Endothelial cell of umbilical vein (primary cell): ENCODE measurements at regions not wholly inside any gene's neighbourhood (a gene's known extent, or its start where the extent isn't known, plus 50 kb on each side); places are given as distances from the start of the nearest gene placed in this dataset.

ENCODE experiments used
- BruUV-seq: library from RNA; stranded (reverse); fragments of 400-500 nt; replicated peaks from 2 replicates; lab custom pipeline; 2021; lab: Mats Ljungman, UMichigan
- CTCF ChIA-PET: fragments of 300-600, 350-600 bp; sonication (Branson Sonifier 250); formaldehyde crosslinking; loops from one replicate; lab custom pipeline; 2021; ENCODE audit warnings: antibody characterized with exemption, inconsistent platforms; lab: Charles Lee
- POLR2A ChIA-PET: fragments of 300-600, 350-600 bp; sonication (Branson Sonifier 250); formaldehyde crosslinking; loops from one replicate; lab custom pipeline; 2021; ENCODE audit warnings: antibody characterized with exemption, inconsistent platforms; lab: Charles Lee
- DNase-seq: peaks from one replicate; pipeline ENCODE4 v3.0.0-alpha.2; 2011; ENCODE audit warnings: low read depth, low spot score
- FAIRE-seq: peaks from 2 replicates; lab custom pipeline; 2011; peaks lifted over from hg19 to GRCh38; lab: Jason Lieb, UNC
- H2AFZ ChIP-seq: 2 replicates; pipeline ENCODE4 v1.6.0; 2012; ENCODE audit warnings: low read depth, low read length, control low read depth, inconsistent platforms
- H3K27ac ChIP-seq: 2 replicates; pipeline ENCODE4 v1.5.1; 2011; ENCODE audit warnings: low read depth, mild to moderate bottlenecking, control low read depth, low read length, moderate library complexity; ENCODE audit not compliant: insufficient read depth
- H3K27me3 ChIP-seq, 2 experiments: 2 replicates each; pipeline versions ENCODE4 v1.6.0 to v1.6.1; 2011; ENCODE audit warnings: low read length in 2 of 2, mixed read lengths in 1 of 2; ENCODE audit not compliant: control insufficient read depth in 2 of 2, insufficient read depth in 2 of 2
- H3K36me3 ChIP-seq, 2 experiments: 2 replicates in 1 of 2; 3 replicates in 1 of 2; pipeline ENCODE4 v1.5.1; 2011; ENCODE audit warnings: low read length in 2 of 2, mild to moderate bottlenecking in 1 of 2, moderate library complexity in 1 of 2; ENCODE audit not compliant: control insufficient read depth in 2 of 2, insufficient read depth in 2 of 2; ENCODE audit errors: extremely low read depth in 1 of 2
- H3K4me1 ChIP-seq: 3 replicates; pipeline ENCODE4 v1.5.1; 2011; ENCODE audit warnings: mild to moderate bottlenecking, low read length; ENCODE audit not compliant: control insufficient read depth, insufficient read depth; ENCODE audit errors: extremely low read depth
- H3K4me2 ChIP-seq: 2 replicates; pipeline ENCODE4 v1.6.1; 2011; ENCODE audit warnings: low read length, control low read depth, mixed read lengths; ENCODE audit not compliant: insufficient read depth
- H3K4me3 ChIP-seq, 3 experiments: fragments of 200-600 bp in 1 of 3; sonication (generic), shearing (Covaris generic) in 1 of 3; replicated peaks in 1 of 3; 2 replicates each; pipeline ENCODE4 v1.5.1; 2011 to 2016; ENCODE audit warnings: control low read depth in 3 of 3, low read length in 3 of 3, mild to moderate bottlenecking in 2 of 3, inconsistent platforms in 1 of 3, low read depth in 1 of 3, moderate library complexity in 1 of 3; ENCODE audit not compliant: insufficient read depth in 1 of 3
- H3K79me2 ChIP-seq: 2 replicates; pipeline ENCODE4 v1.6.0; 2012; ENCODE audit warnings: low read length, inconsistent platforms; ENCODE audit not compliant: control insufficient read depth, insufficient read depth
- H3K9ac ChIP-seq: replicated peaks from 2 replicates; pipeline ENCODE3; 2011; ENCODE audit warnings: low read length, control low read depth; ENCODE audit not compliant: insufficient read depth; ENCODE audit errors: extremely low read depth
- H3K9me1 ChIP-seq: replicated peaks from 3 replicates; pipeline ENCODE4 v1.6.0; 2011; ENCODE audit warnings: mild to moderate bottlenecking, low read length; ENCODE audit not compliant: control insufficient read depth, insufficient read depth; ENCODE audit errors: extremely low read depth
- H3K9me3 ChIP-seq: replicated peaks from 2 replicates; pipeline ENCODE4 v1.5.1; 2012; ENCODE audit warnings: low read length, inconsistent platforms; ENCODE audit not compliant: control insufficient read depth, insufficient read depth
- H4K20me1 ChIP-seq: replicated peaks from 2 replicates; pipeline ENCODE3; 2011; ENCODE audit warnings: mild to moderate bottlenecking, low read length; ENCODE audit not compliant: control insufficient read depth, insufficient read depth; ENCODE audit errors: extremely low read depth
- CTCF ChIP-seq, 2 donors: IDR thresholded peaks; 1 replicate in 1 of 2; 2 replicates in 1 of 2; pipeline ENCODE4 v1.5.1; 2011; ENCODE audit warnings: low read length in 2 of 2, mild to moderate bottlenecking in 2 of 2, moderate library complexity in 2 of 2, control low read depth in 1 of 2, inconsistent platforms in 1 of 2, low read depth in 1 of 2; ENCODE audit not compliant: insufficient read depth in 1 of 2; ENCODE audit errors: extremely low read depth in 1 of 2
- EZH2 ChIP-seq: IDR thresholded peaks from 2 replicates; pipeline ENCODE4 v1.6.1; 2012; ENCODE audit warnings: borderline replicate concordance, low read depth, mild to moderate bottlenecking, moderate library complexity, low read length, inconsistent platforms; ENCODE audit not compliant: severe bottlenecking
- FOS ChIP-seq: IDR thresholded peaks from 2 replicates; pipeline ENCODE4 v1.6.1; 2011; ENCODE audit warnings: mild to moderate bottlenecking, low read length, moderate library complexity, borderline replicate concordance; ENCODE audit not compliant: insufficient read depth
- GATA2 ChIP-seq: IDR thresholded peaks from 2 replicates; pipeline ENCODE4 v1.7.0; 2011; ENCODE audit warnings: low read depth, mild to moderate bottlenecking, moderate library complexity, mixed read lengths, low read length; ENCODE audit not compliant: insufficient read length, insufficient read depth
- JUN ChIP-seq: IDR thresholded peaks from 2 replicates; pipeline ENCODE4 v1.6.1; 2011; ENCODE audit warnings: borderline replicate concordance, low read depth; ENCODE audit not compliant: insufficient read length, insufficient read depth
- MAX ChIP-seq: IDR thresholded peaks from 2 replicates; pipeline ENCODE4 v1.6.1; 2011; ENCODE audit not compliant: insufficient read depth, insufficient read length
- MYC ChIP-seq: IDR thresholded peaks from one replicate; pipeline ENCODE4 v1.6.1; 2011; ENCODE audit warnings: mild to moderate bottlenecking, low read depth, low read length
- POLR2A ChIP-seq: IDR thresholded peaks from 2 replicates; pipeline ENCODE4 v1.6.1; 2012; ENCODE audit warnings: low read depth, mild to moderate bottlenecking, control low read depth, low read length
- POLR2AphosphoS5 ChIP-seq: IDR thresholded peaks from 2 replicates; pipeline ENCODE4 v1.6.1; 2012; ENCODE audit warnings: low read depth, mild to moderate bottlenecking, control low read depth, low read length, moderate library complexity; ENCODE audit not compliant: insufficient read depth
- dilution Hi-C: fragments of 300-500 bp; cut with MboI; formaldehyde crosslinking; loops from one replicate; pipeline ENCODE4 v1.15.0; 2019; ENCODE audit warnings: low sequenced_read_pairs; ENCODE audit not compliant: extremely low pct_ligation_motif_present
- intact Hi-C: fragments of 100-400 bp; cut with micrococcal nuclease; formaldehyde crosslinking; loops from one replicate; pipeline ENCODE4 v1.10.0; 2022

- no peak for TF ChIP-seq POLR2A
- TF ChIP-seq JUN = no peak
- TF ChIP-seq MAX = no peak
- TF ChIP-seq CTCF (IDR thresholded peaks at IDR 0.05; ENCODE audit: extremely low read depth in 1 of 2, insufficient read depth in 1 of 2, low read depth in 1 of 2, low read length in 2 of 2) = no peak
- no peak for TF ChIP-seq POLR2AphosphoS5
- TF ChIP-seq FOS = no peak
- DNase-seq (no peak), FAIRE-seq (no peak)
- H3K27me3 ChIP-seq = no peaks in the 10 kb centered on the region
- H4K20me1 ChIP-seq = no peaks in the 10 kb centered on the region
- H3K79me2 ChIP-seq = no peaks in the 10 kb centered on the region
- dilution Hi-C loops = no loop called here
- POLR2A ChIA-PET = no interaction called here
- no peak overlapping the region for H2AFZ ChIP-seq
- no peak overlapping the region for H3K27ac ChIP-seq
- CTCF ChIA-PET = no interaction called here
- H3K9me1 ChIP-seq = no peaks in the 10 kb centered on the region
- no peak overlapping the region for H3K4me2 ChIP-seq
- H3K36me3 ChIP-seq = no peaks in the 10 kb centered on the region
- H3K4me1 ChIP-seq = no peaks in the 10 kb centered on the region
- no TSS peak for BruUV-seq
- no peak overlapping the region for H3K9ac ChIP-seq
- no peak overlapping the region for H3K4me3 ChIP-seq
- intact Hi-C loops = no loop called here
- peaks cover 2% of the 10 kb centered on the region for H3K9me3 ChIP-seq
These were observed 90.8 kb upstream of the CNTN6 start for GRCh38 chr3:1002010-1002409.

- no peak overlapping the region for H3K4me2 ChIP-seq
- H3K36me3 ChIP-seq = no peaks in the 10 kb centered on the region
- intact Hi-C loops (no loop called here), dilution Hi-C loops (no loop called here)
- no peak overlapping the region for H3K9ac ChIP-seq
- H3K27me3 ChIP-seq = no peaks in the 10 kb centered on the region
- ChIA-PET POLR2A (no interaction called here), CTCF (no interaction called here)
- TF ChIP-seq GATA2 (no peak), MYC (no peak), EZH2 (no peak), FOS (no peak), POLR2AphosphoS5 (no peak), CTCF (IDR thresholded peaks at IDR 0.05; ENCODE audit: extremely low read depth in 1 of 2, insufficient read depth in 1 of 2, low read depth in 1 of 2, low read length in 2 of 2) (no peak), MAX (no peak), JUN (no peak), POLR2A (no peak)
- H2AFZ ChIP-seq = no peak overlapping the region
- H3K27ac ChIP-seq = no peak overlapping the region
- H3K4me1 ChIP-seq = no peaks in the 10 kb centered on the region
- H4K20me1 ChIP-seq = no peaks in the 10 kb centered on the region
- no peak overlapping the region for H3K4me3 ChIP-seq
- H3K79me2 ChIP-seq = no peaks in the 10 kb centered on the region
- no peaks in the 10 kb centered on the region for H3K9me3 ChIP-seq
- no peaks in the 10 kb centered on the region for H3K9me1 ChIP-seq
- DNase-seq (no peak), FAIRE-seq (no peak)
- BruUV-seq = no TSS peak
These were observed 85.0 kb upstream of the CNTN6 start for GRCh38 chr3:1007866-1008265.
